ENCODE measurements at regions not wholly inside any gene's neighbourhood (a gene's known extent, or its start where the extent isn't known, plus 50 kb on each side); places are given as distances from the start of the nearest gene placed in this dataset.

DNA sequence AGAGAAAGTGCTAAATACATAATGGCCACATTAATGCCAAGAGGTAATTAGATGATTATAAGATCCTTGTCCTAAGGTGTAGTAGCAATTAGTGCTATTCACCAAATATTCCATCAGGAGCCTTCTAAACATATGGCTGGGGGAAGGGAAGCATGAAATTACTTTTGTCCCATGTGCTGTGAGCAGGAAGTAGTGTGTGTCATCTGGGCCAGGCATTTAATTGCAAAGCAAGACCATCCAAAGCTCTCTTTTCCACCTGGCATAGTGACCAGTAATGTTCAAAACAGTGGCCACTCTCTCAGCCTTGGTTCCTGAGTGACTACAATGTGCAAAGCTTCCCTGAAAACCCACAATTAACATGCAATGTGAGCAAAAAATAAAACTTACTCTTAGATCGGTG is 144.2 kb upstream of the FAM241A start:
- no peaks in the 10 kb centered on the region for H3K9me2 ChIP-seq (ENCODE audit: insufficient read depth, low read length)
- no peak overlapping the region for H3K4me2 ChIP-seq (ENCODE audit: low read length)
- H3K36me3 ChIP-seq (ENCODE audit: insufficient read depth, low read length), result no peaks in the 10 kb centered on the region
- CTCF ChIA-PET (ENCODE audit: unreplicated experiment), result no interaction called here
- H3K27ac ChIP-seq (ENCODE audit: low read depth, low read length, poor library complexity, severe bottlenecking), result no peak overlapping the region
- TF ChIP-seq, protein P1, sequence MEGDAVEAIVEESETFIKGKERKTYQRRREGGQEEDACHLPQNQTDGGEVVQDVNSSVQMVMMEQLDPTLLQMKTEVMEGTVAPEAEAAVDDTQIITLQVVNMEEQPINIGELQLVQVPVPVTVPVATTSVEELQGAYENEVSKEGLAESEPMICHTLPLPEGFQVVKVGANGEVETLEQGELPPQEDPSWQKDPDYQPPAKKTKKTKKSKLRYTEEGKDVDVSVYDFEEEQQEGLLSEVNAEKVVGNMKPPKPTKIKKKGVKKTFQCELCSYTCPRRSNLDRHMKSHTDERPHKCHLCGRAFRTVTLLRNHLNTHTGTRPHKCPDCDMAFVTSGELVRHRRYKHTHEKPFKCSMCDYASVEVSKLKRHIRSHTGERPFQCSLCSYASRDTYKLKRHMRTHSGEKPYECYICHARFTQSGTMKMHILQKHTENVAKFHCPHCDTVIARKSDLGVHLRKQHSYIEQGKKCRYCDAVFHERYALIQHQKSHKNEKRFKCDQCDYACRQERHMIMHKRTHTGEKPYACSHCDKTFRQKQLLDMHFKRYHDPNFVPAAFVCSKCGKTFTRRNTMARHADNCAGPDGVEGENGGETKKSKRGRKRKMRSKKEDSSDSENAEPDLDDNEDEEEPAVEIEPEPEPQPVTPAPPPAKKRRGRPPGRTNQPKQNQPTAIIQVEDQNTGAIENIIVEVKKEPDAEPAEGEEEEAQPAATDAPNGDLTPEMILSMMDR (conservative IDR thresholded peaks at IDR 0.05; ENCODE audit: low read length), result no peak
- no peak for TF ChIP-seq EZH2phosphoT487 (IDR thresholded peaks at IDR 0.05; ENCODE audit: borderline replicate concordance, low read depth, low read length)
- H3K79me2 ChIP-seq (ENCODE audit: insufficient read depth, low read depth, low read length), result no peaks in the 10 kb centered on the region
- no peak overlapping the region for H3K4me3 ChIP-seq (ENCODE audit: low read depth, low read length, poor library complexity, severe bottlenecking)
- H2AFZ ChIP-seq (ENCODE audit: low read length), result no peak overlapping the region
- BruUV-seq (replicated peaks), result no TSS peak
- no peaks in the 10 kb centered on the region for H3K9me3 ChIP-seq (ENCODE audit: low read length)
- no peaks in the 10 kb centered on the region for H4K20me1 ChIP-seq (ENCODE audit: insufficient read depth, low read length)
- H3K4me1 ChIP-seq (ENCODE audit: insufficient read depth, low read length, poor library complexity, severe bottlenecking), result no peaks in the 10 kb centered on the region
- POLR2A ChIA-PET, result interaction anchor here (0.7 to 1.5 kb wide), 2 partner anchors 11 to 176 kb away, joined by 3 to 4 read pairs; no protein-coding TSS in a partner anchor
- DNase-seq (ENCODE audit: low spot score), result no peak
- intact Hi-C loops (cut with micrococcal nuclease; ENCODE audit: unreplicated experiment), result no loop called here

DNA sequence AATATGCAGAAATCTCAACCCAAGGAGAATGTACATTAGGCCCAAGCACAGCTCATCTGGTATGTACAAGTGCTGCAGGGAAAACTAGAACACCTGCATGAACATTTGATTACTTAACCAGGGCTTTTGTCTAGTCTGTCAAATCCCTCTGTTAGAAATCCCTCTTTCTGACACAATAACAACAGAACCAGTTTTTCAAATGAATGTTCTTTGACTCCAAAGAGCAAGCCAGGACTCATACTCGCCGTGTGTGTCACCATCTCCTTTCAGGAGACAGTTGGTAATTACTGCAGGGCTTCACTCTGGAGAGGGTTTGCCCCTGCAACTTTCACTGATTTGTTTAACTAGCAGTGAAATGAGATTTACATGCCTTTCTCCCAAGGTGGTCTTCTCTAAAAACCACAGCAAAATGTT is 143.0 kb upstream of the FAM241A start:
- Histone ChIP-seq H2AFZ (ENCODE audit: low read length) (no peak overlapping the region), H4K20me1 (ENCODE audit: insufficient read depth, low read length) (no peaks in the 10 kb centered on the region), H3K9me3 (ENCODE audit: low read length) (no peaks in the 10 kb centered on the region), H3K79me2 (ENCODE audit: insufficient read depth, low read depth, low read length) (no peaks in the 10 kb centered on the region), H3K27ac (ENCODE audit: low read depth, low read length, poor library complexity, severe bottlenecking) (no peak overlapping the region), H3K4me2 (ENCODE audit: low read length) (no peak overlapping the region), H3K4me1 (ENCODE audit: insufficient read depth, low read length, poor library complexity, severe bottlenecking) (no peaks in the 10 kb centered on the region), H3K9me2 (ENCODE audit: insufficient read depth, low read length) (no peaks in the 10 kb centered on the region), H3K36me3 (ENCODE audit: insufficient read depth, low read length) (no peaks in the 10 kb centered on the region), H3K4me3 (ENCODE audit: low read depth, low read length, poor library complexity, severe bottlenecking) (no peak overlapping the region)
- CTCF ChIA-PET (ENCODE audit: unreplicated experiment), result no interaction called here
- intact Hi-C loops (cut with micrococcal nuclease; ENCODE audit: unreplicated experiment), result no loop called here
- no peak for DNase-seq (ENCODE audit: low spot score)
- TF ChIP-seq, protein P1 (conservative IDR thresholded peaks at IDR 0.05; ENCODE audit: low read length), result no peak
- no peak for TF ChIP-seq EZH2phosphoT487 (IDR thresholded peaks at IDR 0.05; ENCODE audit: borderline replicate concordance, low read depth, low read length)
- POLR2A ChIA-PET, result interaction anchor here (0.8 kb wide), 1 partner anchor 445 kb away, joined by 4 read pairs; no protein-coding TSS in a partner anchor
- BruUV-seq (replicated peaks), result no TSS peak

DNA sequence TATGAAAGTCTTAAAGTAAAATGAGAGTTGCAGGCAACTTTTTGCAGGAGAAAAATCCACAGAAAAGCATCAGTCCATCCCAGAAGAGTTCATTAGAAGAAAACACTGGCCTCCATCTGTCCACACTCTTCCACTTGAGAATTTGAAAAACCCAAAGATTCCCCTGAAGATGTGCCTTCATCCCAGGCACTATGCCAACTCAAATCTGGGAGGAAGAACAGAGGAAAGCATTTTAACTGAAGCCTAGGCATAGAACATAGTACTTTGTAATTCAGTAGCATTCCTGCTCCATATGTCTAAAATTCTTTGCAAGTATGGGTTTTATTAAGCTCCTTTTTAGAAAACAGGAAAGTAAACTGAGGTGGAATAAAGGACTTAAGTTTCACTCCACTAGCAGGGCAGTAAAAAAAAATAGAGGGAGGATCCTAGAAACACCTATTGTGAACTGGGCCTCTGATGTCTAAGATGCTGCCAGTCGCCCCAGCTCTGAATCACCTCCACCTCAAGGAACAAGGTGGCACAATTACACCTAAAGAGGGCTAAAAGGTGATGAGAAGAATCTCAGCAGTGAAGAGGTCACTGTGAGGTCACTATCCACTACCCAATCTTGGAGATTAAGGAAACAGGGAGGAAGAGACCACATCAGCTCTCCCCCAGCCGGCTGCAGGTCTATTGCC is 141.9 kb upstream of the FAM241A start:
- no peak overlapping the region for H3K4me2 ChIP-seq (ENCODE audit: low read length)
- H4K20me1 ChIP-seq (ENCODE audit: insufficient read depth, low read length), result no peaks in the 10 kb centered on the region
- no TSS peak for BruUV-seq (replicated peaks)
- no peak for TF ChIP-seq EZH2phosphoT487 (IDR thresholded peaks at IDR 0.05; ENCODE audit: borderline replicate concordance, low read depth, low read length)
- TF ChIP-seq, protein P1 (conservative IDR thresholded peaks at IDR 0.05; ENCODE audit: low read length), result no peak
- POLR2A ChIA-PET, result interaction anchor here (0.6 kb wide), 1 partner anchor 319 kb away, joined by 3 read pairs; no protein-coding TSS in a partner anchor
- intact Hi-C loops (cut with micrococcal nuclease; ENCODE audit: unreplicated experiment), result no loop called here
- H2AFZ ChIP-seq (ENCODE audit: low read length), result no peak overlapping the region
- DNase-seq (ENCODE audit: low spot score), result no peak
- no peak overlapping the region for H3K4me3 ChIP-seq (ENCODE audit: low read depth, low read length, poor library complexity, severe bottlenecking)
- H3K4me1 ChIP-seq (ENCODE audit: insufficient read depth, low read length, poor library complexity, severe bottlenecking), result no peaks in the 10 kb centered on the region
- H3K79me2 ChIP-seq (ENCODE audit: insufficient read depth, low read depth, low read length), result no peaks in the 10 kb centered on the region
- H3K36me3 ChIP-seq (ENCODE audit: insufficient read depth, low read length), result no peaks in the 10 kb centered on the region
- no peaks in the 10 kb centered on the region for H3K9me2 ChIP-seq (ENCODE audit: insufficient read depth, low read length)
- CTCF ChIA-PET (ENCODE audit: unreplicated experiment), result no interaction called here
- no peak overlapping the region for H3K27ac ChIP-seq (ENCODE audit: low read depth, low read length, poor library complexity, severe bottlenecking)
- no peaks in the 10 kb centered on the region for H3K9me3 ChIP-seq (ENCODE audit: low read length)

All from OCI-LY7 (cell line).